Stimulated activated naive B cell treated with anti-CD40 and anti-IgM and Interleukin-4, amounts not matched to agents 10 μg/mL and 1 μg/mL and 100 μg/mL, for 72 hours (primary cell): ENCODE measurements at regions not wholly inside any gene's neighbourhood (a gene's known extent, or its start where the extent isn't known, plus 50 kb on each side); places are given as distances from the start of the nearest gene placed in this dataset.

ENCODE experiments used
- ATAC-seq, 2 donors: fragments of 150-1000 bp; cut with Tn5 transposase; replicated peaks; 2 replicates each; pipeline ENCODE4 v1.10.0; 2021; ENCODE audit warnings: moderate library complexity in 1 of 2
- DNase-seq: peaks from one replicate; pipeline ENCODE4 v3.0.0; 2021
- H3K27ac Mint-ChIP-seq: one replicate; pipeline ENCODE4 v1.8.0; 2022; ENCODE audit warnings: mild to moderate bottlenecking, mixed read lengths
- H3K27me3 Mint-ChIP-seq, 2 donors: one replicate each; pipeline ENCODE4 v1.8.0; 2022; ENCODE audit warnings: mixed read lengths in 2 of 2
- H3K36me3 Mint-ChIP-seq, 2 donors: one replicate each; pipeline ENCODE4 v1.8.0; 2022; ENCODE audit warnings: mixed read lengths in 2 of 2, mild to moderate bottlenecking in 1 of 2
- H3K4me1 Mint-ChIP-seq, 2 donors: one replicate each; pipeline ENCODE4 v1.8.0; 2022; ENCODE audit warnings: mixed read lengths in 2 of 2, mild to moderate bottlenecking in 1 of 2
- H3K4me3 Mint-ChIP-seq, 2 donors: one replicate each; pipeline ENCODE4 v1.8.0; 2022; ENCODE audit warnings: mild to moderate bottlenecking in 2 of 2, mixed read lengths in 2 of 2, moderate library complexity in 1 of 2
- H3K9me3 Mint-ChIP-seq, 2 donors: one replicate each; pipeline ENCODE4 v1.8.0; 2022; ENCODE audit warnings: mixed read lengths in 2 of 2, mild to moderate bottlenecking in 1 of 2

- Mint-ChIP-seq H3K9me3 (no peaks in the 10 kb centered on the region), H3K4me1 (no peaks in the 10 kb centered on the region), H3K27ac (no peak overlapping the region), H3K4me3 (no peak overlapping the region), H3K27me3 (no peaks in the 10 kb centered on the region), H3K36me3 (no peaks in the 10 kb centered on the region)
- DNase-seq (no peak), ATAC-seq (no peak)
Observed at GRCh38 chr13:86090181-86090580, 291.0 kb upstream of the SLITRK6 start.

DNA sequence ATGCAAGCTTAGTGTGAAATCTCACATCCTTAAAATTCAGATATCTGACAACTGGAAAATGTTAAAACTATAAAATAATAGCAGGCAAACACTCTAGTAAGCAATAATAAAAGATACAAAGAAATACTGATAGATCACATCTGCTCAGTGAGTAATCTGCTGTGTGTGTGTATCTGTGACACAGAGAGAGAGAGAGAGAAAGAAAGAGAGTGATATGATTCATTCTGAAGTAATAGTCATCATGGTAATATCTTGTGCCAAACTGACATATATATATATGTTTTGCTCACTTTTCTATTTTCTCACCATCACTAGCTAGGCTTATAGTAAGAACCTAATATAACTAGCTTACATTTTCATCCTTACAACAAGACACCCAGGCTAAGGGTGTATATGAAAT, 288.0 kb upstream of the SLITRK6 start:
- Mint-ChIP-seq H3K36me3 (no peaks in the 10 kb centered on the region), H3K27me3 (no peaks in the 10 kb centered on the region), H3K27ac (no peak overlapping the region), H3K4me1 (no peaks in the 10 kb centered on the region), H3K4me3 (no peak overlapping the region), H3K9me3 (no peaks in the 10 kb centered on the region)
- ATAC-seq (no peak), DNase-seq (no peak)

GRCh38 chr13:86085890-86086289, 286.7 kb upstream of the SLITRK6 start:
- no peak for ATAC-seq
- Mint-ChIP-seq H3K4me3 (no peak overlapping the region), H3K27me3 (no peaks in the 10 kb centered on the region), H3K9me3 (no peaks in the 10 kb centered on the region), H3K4me1 (no peaks in the 10 kb centered on the region), H3K27ac (no peak overlapping the region), H3K36me3 (no peaks in the 10 kb centered on the region)
- DNase-seq, result no peak

DNA sequence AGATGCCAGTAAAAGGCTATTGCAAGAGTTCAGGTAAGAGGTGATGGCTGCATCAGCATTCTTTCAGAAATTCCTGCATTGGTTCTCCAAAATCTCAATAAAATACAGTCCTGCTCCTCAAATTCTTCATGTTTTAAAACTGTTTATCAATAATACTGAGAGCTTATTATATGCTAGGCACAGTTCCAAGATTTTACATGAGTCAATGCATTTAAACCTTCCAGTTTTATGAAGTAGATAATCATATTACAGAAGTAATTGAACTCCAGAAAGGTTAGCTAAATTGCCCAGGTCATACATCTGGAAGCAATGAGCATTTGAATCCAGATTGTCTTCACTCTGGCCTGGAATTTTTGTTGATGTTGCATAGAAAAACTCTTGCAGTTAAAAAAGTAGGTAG, 282.9 kb upstream of the SLITRK6 start:
- Mint-ChIP-seq H3K27me3 (no peaks in the 10 kb centered on the region), H3K9me3 (no peaks in the 10 kb centered on the region), H3K27ac (no peak overlapping the region), H3K4me3 (no peak overlapping the region), H3K36me3 (no peaks in the 10 kb centered on the region), H3K4me1 (no peaks in the 10 kb centered on the region)
- DNase-seq (no peak), ATAC-seq (no peak)

DNA sequence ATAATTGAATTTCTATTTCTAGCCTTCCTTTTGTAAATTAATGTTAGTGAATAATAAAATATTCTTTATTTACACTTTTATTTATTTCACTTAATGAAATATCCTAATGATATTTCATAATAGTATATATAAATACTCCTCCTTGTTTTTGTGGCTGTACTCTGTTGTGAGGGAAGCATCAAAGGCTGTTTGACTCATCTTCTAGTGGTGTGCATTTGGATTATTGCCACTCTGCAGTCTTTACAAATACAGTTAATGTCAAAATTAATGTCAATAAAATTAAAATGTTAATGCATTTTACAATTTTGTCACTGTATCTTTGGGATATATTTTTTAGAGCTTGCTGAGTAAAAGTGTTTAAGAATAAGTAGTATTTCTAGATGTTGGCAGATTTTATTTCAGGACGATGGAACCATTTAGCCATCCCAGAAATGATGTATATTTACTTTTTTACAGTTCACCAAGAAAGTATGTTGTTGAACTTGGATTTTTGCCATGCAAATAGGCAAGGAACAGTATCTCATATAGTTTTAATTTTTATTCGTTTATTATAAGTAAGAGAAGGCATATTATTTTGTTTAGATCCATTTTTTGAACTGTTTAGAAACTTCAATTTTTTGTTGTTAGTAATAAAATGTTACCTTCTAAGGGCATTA, 281.2 kb upstream of the SLITRK6 start:
- H3K4me3 Mint-ChIP-seq, result no peak overlapping the region
- no peak overlapping the region for H3K27ac Mint-ChIP-seq
- no peaks in the 10 kb centered on the region for H3K27me3 Mint-ChIP-seq
- ATAC-seq (no peak), DNase-seq (no peak)
- H3K9me3 Mint-ChIP-seq, result no peaks in the 10 kb centered on the region
- no peaks in the 10 kb centered on the region for H3K36me3 Mint-ChIP-seq
- H3K4me1 Mint-ChIP-seq, result no peaks in the 10 kb centered on the region

- H3K36me3 Mint-ChIP-seq, result no peaks in the 10 kb centered on the region
- no peak overlapping the region for H3K27ac Mint-ChIP-seq
- no peaks in the 10 kb centered on the region for H3K4me1 Mint-ChIP-seq
- H3K9me3 Mint-ChIP-seq, result peaks cover 4 to 10% of the 10 kb centered on the region in 2 donors
- DNase-seq (no peak), ATAC-seq (no peak)
- H3K27me3 Mint-ChIP-seq, result no peaks in the 10 kb centered on the region
- no peak overlapping the region for H3K4me3 Mint-ChIP-seq
Observed at GRCh38 chr13:86066611-86067365, 267.6 kb upstream of the SLITRK6 start.

- no peak for DNase-seq
- Mint-ChIP-seq H3K9me3 (peaks cover 11 to 14% of the 10 kb centered on the region in 2 donors), H3K27me3 (no peaks in the 10 kb centered on the region), H3K27ac (no peak overlapping the region), H3K4me3 (no peak overlapping the region), H3K36me3 (no peaks in the 10 kb centered on the region), H3K4me1 (no peaks in the 10 kb centered on the region)
- no peak for ATAC-seq
Observed at GRCh38 chr13:86052141-86052540, 252.9 kb upstream of the SLITRK6 start.

DNA sequence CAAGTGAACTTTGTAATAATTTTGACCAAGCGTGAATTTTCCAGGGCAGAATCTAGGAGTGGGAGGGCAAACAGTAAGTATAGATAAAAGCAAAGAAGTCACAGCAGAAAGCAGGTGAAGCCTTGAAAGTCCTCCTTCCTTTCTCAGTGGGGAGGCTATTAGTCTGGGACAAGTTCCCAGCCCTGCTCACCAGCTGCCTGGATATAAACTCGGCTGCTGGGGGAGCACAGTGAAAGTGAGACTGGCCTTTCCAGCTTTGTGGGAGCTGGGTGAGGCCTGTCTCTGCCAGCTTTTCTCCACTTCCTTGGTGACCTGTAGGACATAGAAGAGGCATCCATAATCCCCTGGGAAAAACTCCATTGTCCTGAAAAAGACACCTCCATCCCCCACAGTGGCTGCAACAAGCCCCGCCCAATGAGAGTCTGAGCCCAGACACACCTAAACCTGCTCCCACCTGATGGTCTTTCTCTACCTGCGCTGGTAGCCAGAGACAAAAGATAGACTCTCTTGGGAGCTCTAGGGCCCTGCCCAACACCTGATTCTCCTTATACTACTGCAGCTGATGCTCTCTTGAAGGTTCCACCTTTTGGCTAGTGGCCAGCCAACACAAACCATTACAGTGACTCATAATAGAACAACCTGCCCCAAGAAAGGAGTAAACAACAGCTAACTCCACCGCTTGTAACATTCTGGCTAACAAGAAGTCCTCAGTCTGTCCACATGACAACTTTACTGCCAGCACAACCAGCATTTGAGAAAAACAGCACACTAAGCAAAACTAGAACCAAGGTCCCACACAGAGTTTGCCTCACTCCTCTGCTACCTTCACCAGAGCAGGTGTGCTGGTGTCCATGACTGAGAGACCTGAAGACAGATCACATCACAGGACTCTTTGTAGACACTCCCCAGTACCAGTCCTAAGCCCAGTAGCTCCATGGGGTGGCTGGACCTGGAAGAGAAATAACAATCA, 252.2 kb upstream of the SLITRK6 start:
- ATAC-seq, result no peak
- no peaks in the 10 kb centered on the region for H3K4me1 Mint-ChIP-seq
- DNase-seq, result no peak
- no peaks in the 10 kb centered on the region for H3K36me3 Mint-ChIP-seq
- no peaks in the 10 kb centered on the region for H3K27me3 Mint-ChIP-seq
- peaks cover 11 to 14% of the 10 kb centered on the region in 2 donors for H3K9me3 Mint-ChIP-seq
- no peak overlapping the region for H3K4me3 Mint-ChIP-seq
- H3K27ac Mint-ChIP-seq, result no peak overlapping the region

- no peaks in the 10 kb centered on the region for H3K4me1 Mint-ChIP-seq
- no peak for ATAC-seq
- H3K27me3 Mint-ChIP-seq, result no peaks in the 10 kb centered on the region
- H3K27ac Mint-ChIP-seq, result no peak overlapping the region
- H3K36me3 Mint-ChIP-seq, result no peaks in the 10 kb centered on the region
- no peak for DNase-seq
- H3K4me3 Mint-ChIP-seq, result no peak overlapping the region
- peaks cover 0 to 9% of the 10 kb centered on the region in 2 donors for H3K9me3 Mint-ChIP-seq
Observed at GRCh38 chr13:86038490-86038889, 239.3 kb upstream of the SLITRK6 start.

GRCh38 chr13:86020351-86021002, 221.3 kb upstream of the SLITRK6 start:
- peaks cover 2 to 4% of the 10 kb centered on the region in 2 donors for H3K9me3 Mint-ChIP-seq

DNA sequence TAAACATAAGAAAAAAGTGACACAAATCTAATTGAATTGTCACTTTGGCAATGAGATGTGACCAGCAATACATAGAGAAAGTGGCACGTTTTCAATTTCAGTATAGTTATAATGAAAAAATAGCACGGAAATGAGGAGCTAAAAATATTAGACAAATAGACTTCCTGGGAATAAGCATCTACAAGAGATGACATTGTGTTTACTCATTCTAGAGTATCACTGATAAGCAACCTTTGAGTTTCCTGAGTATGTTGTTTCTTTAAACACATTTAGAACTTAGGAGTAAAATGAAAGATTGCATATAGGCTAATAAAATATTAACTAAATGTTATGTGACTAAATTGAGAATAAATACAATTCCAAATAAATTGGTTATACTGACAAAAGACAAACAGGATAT, 207.1 kb upstream of the SLITRK6 start:
- DNase-seq (no peak), ATAC-seq (no peak)
- no peak overlapping the region for H3K4me3 Mint-ChIP-seq
- H3K36me3 Mint-ChIP-seq, result no peaks in the 10 kb centered on the region
- no peak overlapping the region for H3K27ac Mint-ChIP-seq
- no peaks in the 10 kb centered on the region for H3K4me1 Mint-ChIP-seq
- peaks cover 3 to 4% of the 10 kb centered on the region in 2 donors for H3K9me3 Mint-ChIP-seq
- H3K27me3 Mint-ChIP-seq, result no peaks in the 10 kb centered on the region

More at GRCh38 chr13:86020351-86021002, 221.3 kb upstream of the SLITRK6 start:
- no peaks in the 10 kb centered on the region for H3K4me1 Mint-ChIP-seq
- ATAC-seq, result no peak
- H3K27ac Mint-ChIP-seq, result no peak overlapping the region
- no peak for DNase-seq
- no peak overlapping the region for H3K4me3 Mint-ChIP-seq
- H3K27me3 Mint-ChIP-seq, result no peaks in the 10 kb centered on the region
- H3K36me3 Mint-ChIP-seq, result no peaks in the 10 kb centered on the region

- Mint-ChIP-seq H3K27me3 (no peaks in the 10 kb centered on the region), H3K36me3 (no peaks in the 10 kb centered on the region), H3K27ac (no peak overlapping the region), H3K9me3 (no peaks in the 10 kb centered on the region), H3K4me3 (no peak overlapping the region), H3K4me1 (no peaks in the 10 kb centered on the region)
- DNase-seq, result no peak
- no peak for ATAC-seq
Observed at GRCh38 chr13:86003029-86003428, 203.8 kb upstream of the SLITRK6 start.

DNA sequence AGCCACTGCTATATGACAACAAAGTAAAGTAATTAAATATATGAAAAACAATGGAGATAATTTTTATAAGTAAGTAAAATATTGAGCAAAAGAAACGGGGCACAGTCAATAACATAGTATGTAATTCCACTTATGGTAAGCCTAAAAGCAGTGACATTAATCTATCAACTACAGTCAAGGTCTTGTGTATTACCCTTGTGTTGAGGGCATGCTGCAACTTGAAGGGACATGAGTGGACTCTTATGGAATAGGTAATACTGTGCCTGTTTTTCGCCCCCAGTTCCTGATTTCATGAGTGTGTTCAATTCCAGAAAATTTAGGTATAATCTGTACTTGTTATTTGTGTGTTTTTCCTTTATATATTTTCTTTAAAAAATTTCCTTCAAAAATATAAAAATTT, 201.3 kb upstream of the SLITRK6 start:
- Mint-ChIP-seq H3K27ac (no peak overlapping the region), H3K4me3 (no peak overlapping the region), H3K36me3 (no peaks in the 10 kb centered on the region), H3K27me3 (no peaks in the 10 kb centered on the region), H3K9me3 (no peaks in the 10 kb centered on the region), H3K4me1 (no peaks in the 10 kb centered on the region)
- ATAC-seq, result no peak
- DNase-seq, result no peak

GRCh38 chr13:85997587-85997986, 198.4 kb upstream of the SLITRK6 start:
- Mint-ChIP-seq H3K27ac (no peak overlapping the region), H3K4me3 (no peak overlapping the region), H3K36me3 (no peaks in the 10 kb centered on the region), H3K4me1 (no peaks in the 10 kb centered on the region), H3K27me3 (no peaks in the 10 kb centered on the region), H3K9me3 (no peaks in the 10 kb centered on the region)
- ATAC-seq (no peak), DNase-seq (no peak)
